ENCODE measurements at regions not wholly inside any gene's neighbourhood (a gene's known extent, or its start where the extent isn't known, plus 50 kb on each side); places are given as distances from the start of the nearest gene placed in this dataset.
A peak's percentile ranks its signal among the peaks of the same experiment; 100 is the strongest.
"Not testable (repeated sequence)": the region's sequence is repeated elsewhere in the genome, so short reads cannot be mapped to it uniquely, and the experiment has no call there.

GRCh38 chr12:73973486-73973885 lies 564.1 kb upstream of the ATXN7L3B start:
- in situ Hi-C loops (cut with HindIII; ENCODE audit: low pct_unique_long_range_greater_than_20kb, low sequenced_read_pairs): no loop called here
- no peak for TF ChIP-seq JUND (IDR thresholded peaks at IDR 0.05; ENCODE audit: low read depth)

GRCh38 chr12:73984552-73984951 lies 553.1 kb upstream of the ATXN7L3B start:
- in situ Hi-C loops (cut with HindIII; ENCODE audit: low pct_unique_long_range_greater_than_20kb, low sequenced_read_pairs): no loop called here
- DNase-seq (ENCODE audit: low read depth in 1 of 2, low spot score in 1 of 2): no peak
- TF ChIP-seq JUND (IDR thresholded peaks at IDR 0.05; ENCODE audit: low read depth): no peak

More at GRCh38 chr12:73973486-73973885, 564.1 kb upstream of the ATXN7L3B start:
- DNase-seq (ENCODE audit: low read depth in 1 of 2, low spot score in 1 of 2): no peak

- DNase-seq (ENCODE audit: low read depth in 1 of 2, low spot score in 1 of 2): no peak
- in situ Hi-C loops (cut with HindIII; ENCODE audit: low pct_unique_long_range_greater_than_20kb, low sequenced_read_pairs): no loop called here
- no peak for TF ChIP-seq JUND (IDR thresholded peaks at IDR 0.05; ENCODE audit: low read depth)
Measured at GRCh38 chr12:73991138-73991537, 546.5 kb upstream of the ATXN7L3B start.

- DNase-seq (ENCODE audit: low read depth in 1 of 2, low spot score in 1 of 2): no peak
- in situ Hi-C loops (cut with HindIII; ENCODE audit: low pct_unique_long_range_greater_than_20kb, low sequenced_read_pairs): no loop called here
Measured at GRCh38 chr12:73998894-73999293, 538.7 kb upstream of the ATXN7L3B start.

GRCh38 chr12:74015118-74015517 lies 522.5 kb upstream of the ATXN7L3B start:
- in situ Hi-C loops (cut with HindIII; ENCODE audit: low pct_unique_long_range_greater_than_20kb, low sequenced_read_pairs): no loop called here
- TF ChIP-seq JUND (IDR thresholded peaks at IDR 0.05; ENCODE audit: low read depth): no peak
- no peak for DNase-seq (ENCODE audit: low read depth in 1 of 2, low spot score in 1 of 2)

More at GRCh38 chr12:73998894-73999293, 538.7 kb upstream of the ATXN7L3B start:
- no peak for TF ChIP-seq JUND (IDR thresholded peaks at IDR 0.05; ENCODE audit: low read depth)

- DNase-seq (ENCODE audit: low read depth in 1 of 2, low spot score in 1 of 2); in situ Hi-C loops (cut with HindIII; ENCODE audit: low pct_unique_long_range_greater_than_20kb, low sequenced_read_pairs): not testable (repeated sequence)
Measured at GRCh38 chr12:74016324-74016723, 521.3 kb upstream of the ATXN7L3B start.

- no peak for DNase-seq (ENCODE audit: low read depth in 1 of 2, low spot score in 1 of 2)
- in situ Hi-C loops (cut with HindIII; ENCODE audit: low pct_unique_long_range_greater_than_20kb, low sequenced_read_pairs): no loop called here
- TF ChIP-seq JUND (IDR thresholded peaks at IDR 0.05; ENCODE audit: low read depth): no peak
Measured at GRCh38 chr12:74018849-74019248, 518.8 kb upstream of the ATXN7L3B start.

- in situ Hi-C loops (cut with HindIII; ENCODE audit: low pct_unique_long_range_greater_than_20kb, low sequenced_read_pairs): no loop called here
- peak; percentile 18 to 88 for DNase-seq (ENCODE audit: low read depth in 1 of 2, low spot score in 1 of 2)
- no peak for TF ChIP-seq JUND (IDR thresholded peaks at IDR 0.05; ENCODE audit: low read depth)
Measured at GRCh38 chr12:74021937-74022336, 515.7 kb upstream of the ATXN7L3B start.

GRCh38 chr12:74031045-74031444 lies 506.6 kb upstream of the ATXN7L3B start:
- no peak for TF ChIP-seq JUND (IDR thresholded peaks at IDR 0.05; ENCODE audit: low read depth)
- in situ Hi-C loops (cut with HindIII; ENCODE audit: low pct_unique_long_range_greater_than_20kb, low sequenced_read_pairs): no loop called here
- DNase-seq (ENCODE audit: low read depth in 1 of 2, low spot score in 1 of 2): no peak

- no peak for TF ChIP-seq JUND (IDR thresholded peaks at IDR 0.05; ENCODE audit: low read depth)
- in situ Hi-C loops (cut with HindIII; ENCODE audit: low pct_unique_long_range_greater_than_20kb, low sequenced_read_pairs): no loop called here
- no peak for DNase-seq (ENCODE audit: low read depth in 1 of 2, low spot score in 1 of 2)
Measured at GRCh38 chr12:74033531-74033930, 504.1 kb upstream of the ATXN7L3B start.

- peak in 1 of 2 experiments; percentile 74 for DNase-seq (ENCODE audit: low read depth in 1 of 2, low spot score in 1 of 2)
- in situ Hi-C loops (cut with HindIII; ENCODE audit: low pct_unique_long_range_greater_than_20kb, low sequenced_read_pairs): not testable (repeated sequence)
Measured at GRCh38 chr12:74039138-74039537, 498.5 kb upstream of the ATXN7L3B start.

GRCh38 chr12:74043343-74043742 lies 494.3 kb upstream of the ATXN7L3B start:
- peak; percentile 13 to 97 for DNase-seq (ENCODE audit: low read depth in 1 of 2, low spot score in 1 of 2)
- in situ Hi-C loops (cut with HindIII; ENCODE audit: low pct_unique_long_range_greater_than_20kb, low sequenced_read_pairs): no loop called here
- peak; percentile 77 for TF ChIP-seq JUND (IDR thresholded peaks at IDR 0.05; ENCODE audit: low read depth)

- in situ Hi-C loops (cut with HindIII; ENCODE audit: low pct_unique_long_range_greater_than_20kb, low sequenced_read_pairs): no loop called here
- no peak for TF ChIP-seq JUND (IDR thresholded peaks at IDR 0.05; ENCODE audit: low read depth)
- no peak for DNase-seq (ENCODE audit: low read depth in 1 of 2, low spot score in 1 of 2)
Measured at GRCh38 chr12:74049348-74049747, 488.3 kb upstream of the ATXN7L3B start.

GRCh38 chr12:74051848-74052247 lies 485.8 kb upstream of the ATXN7L3B start:
- no peak for TF ChIP-seq JUND (IDR thresholded peaks at IDR 0.05; ENCODE audit: low read depth)
- in situ Hi-C loops (cut with HindIII; ENCODE audit: low pct_unique_long_range_greater_than_20kb, low sequenced_read_pairs): no loop called here
- no peak for DNase-seq (ENCODE audit: low read depth in 1 of 2, low spot score in 1 of 2)

All from T47D (cell line).